GM10266 (cell line): ENCODE measurements at regions not wholly inside any gene's neighbourhood (a gene's known extent, or its start where the extent isn't known, plus 50 kb on each side); places are given as distances from the start of the nearest gene placed in this dataset.

Experiments
- DNase-seq: peaks from one replicate; pipeline ENCODE4 v3.0.0; 2012; ENCODE audit errors: extremely low spot score
- CTCF ChIP-seq: IDR thresholded peaks from 2 replicates; pipeline ENCODE4 v1.5.1; 2012; ENCODE audit warnings: mild to moderate bottlenecking, low read depth; ENCODE audit not compliant: control insufficient read depth, insufficient read depth; ENCODE audit errors: missing control alignments

DNA sequence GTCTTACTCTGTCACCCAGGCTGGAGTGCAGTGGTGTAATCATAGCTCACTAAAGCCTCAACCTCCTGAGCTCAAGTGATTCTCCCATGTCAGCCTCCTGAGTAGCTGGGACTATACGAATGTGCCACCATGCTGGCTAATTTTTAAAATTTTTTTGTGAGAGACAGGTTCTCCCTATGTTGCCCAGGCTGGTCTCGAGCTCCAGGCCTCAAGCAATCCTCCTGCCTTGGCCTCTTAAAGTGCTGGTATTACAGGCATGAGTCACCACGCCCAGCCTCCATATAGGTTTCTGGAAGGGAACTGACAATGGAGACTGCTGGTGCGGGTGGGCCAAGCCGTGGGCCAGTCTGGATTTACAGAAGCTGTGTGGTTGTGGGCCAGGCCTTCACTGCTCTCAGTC lies 189.2 kb downstream of the URI1 start:
- no peak for TF ChIP-seq CTCF

DNA sequence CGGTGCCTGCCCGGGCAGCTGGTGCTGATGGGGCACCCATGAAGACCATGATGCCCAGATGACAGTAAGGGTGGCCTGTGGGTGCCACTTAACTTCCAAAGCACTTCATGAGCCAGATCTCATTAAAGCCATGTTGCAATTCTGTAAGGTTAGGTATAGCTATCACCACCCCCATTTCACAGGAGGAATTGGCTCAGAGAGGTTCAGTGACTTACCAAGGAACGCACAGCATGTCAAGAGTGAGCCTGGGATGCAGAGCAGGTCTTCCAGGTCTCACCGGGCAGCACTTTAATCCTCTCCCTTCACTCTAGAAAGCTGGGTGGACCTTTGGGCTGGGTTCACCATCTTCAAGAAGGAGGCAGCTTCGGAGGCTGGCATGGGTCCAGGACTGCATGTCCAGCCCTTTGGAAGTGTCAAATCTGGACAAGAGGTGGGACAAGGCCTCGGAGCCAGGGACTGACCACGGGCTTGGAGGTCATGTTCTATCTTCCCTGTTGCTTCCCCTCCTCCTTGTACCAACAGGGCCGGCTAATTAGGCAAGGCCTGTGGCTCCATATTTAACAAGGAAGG lies 189.8 kb downstream of the URI1 start:
- TF ChIP-seq CTCF = no peak

More for the DNA sequence above, 189.2 kb downstream of the URI1 start:
- DNase-seq = no peak

DNA sequence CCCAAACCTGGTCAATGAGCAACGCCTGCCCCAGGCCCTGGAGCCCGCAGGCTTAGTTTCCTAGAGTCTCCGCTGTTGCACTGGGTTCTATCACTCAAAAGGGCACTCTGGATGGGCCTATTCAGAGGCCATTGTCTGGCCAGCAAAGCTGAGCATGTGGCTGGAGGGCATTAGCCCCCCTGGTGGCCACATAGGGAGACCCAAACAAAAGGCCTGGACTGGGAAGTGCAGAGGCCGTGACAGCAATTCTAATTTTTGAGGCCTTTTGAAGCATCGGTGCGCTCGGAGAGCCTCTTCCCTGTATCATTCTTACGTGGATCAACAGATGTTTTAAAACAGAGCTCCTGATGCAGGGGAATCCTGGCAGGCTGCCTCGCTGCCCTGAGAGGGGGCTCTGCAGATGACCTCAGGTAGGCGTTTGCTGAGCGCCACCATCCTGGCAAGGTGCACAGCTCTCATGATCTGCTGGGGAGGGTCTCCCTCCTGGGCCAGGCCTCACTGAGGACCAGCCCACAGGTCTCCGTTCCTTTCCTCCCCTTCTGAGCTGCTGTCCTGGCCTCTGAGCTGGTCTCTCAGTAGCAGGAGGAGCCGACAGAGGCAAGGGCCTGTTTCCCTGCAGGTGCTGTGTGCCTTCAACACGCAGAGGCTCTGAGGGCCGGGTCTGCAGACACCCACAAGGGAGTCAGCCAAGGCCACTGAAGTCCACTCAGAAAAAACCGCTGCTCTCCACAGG lies 190.5 kb downstream of the URI1 start:
- no peak for TF ChIP-seq CTCF
- no peak for DNase-seq

More for the DNA sequence above, 189.8 kb downstream of the URI1 start:
- DNase-seq = no peak

DNA sequence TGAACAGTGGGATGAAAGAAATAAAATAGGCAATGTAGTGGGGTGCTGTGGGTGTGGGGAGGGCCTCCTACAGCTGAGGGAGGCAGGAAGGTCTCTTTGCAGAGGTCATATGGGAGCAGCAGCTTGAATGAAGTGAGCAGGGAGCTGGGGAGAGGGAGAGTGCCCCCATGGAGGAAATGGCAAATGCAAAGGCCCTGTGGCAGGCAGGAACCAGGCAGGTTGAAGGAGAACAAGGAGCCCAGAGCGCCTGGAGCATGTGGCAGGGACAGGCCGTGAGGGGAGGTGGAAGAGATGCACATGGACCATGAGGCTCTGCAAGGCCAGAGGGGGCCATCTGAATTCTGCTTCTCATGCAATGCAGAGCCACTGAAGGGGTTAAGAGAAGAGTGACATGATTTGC lies 191.8 kb downstream of the URI1 start:
- no peak for DNase-seq
- no peak for TF ChIP-seq CTCF

- no peak for DNase-seq
- no peak for TF ChIP-seq CTCF
These were observed 193.2 kb downstream of the URI1 start for GRCh38 chr19:30135093-30135757.

DNA sequence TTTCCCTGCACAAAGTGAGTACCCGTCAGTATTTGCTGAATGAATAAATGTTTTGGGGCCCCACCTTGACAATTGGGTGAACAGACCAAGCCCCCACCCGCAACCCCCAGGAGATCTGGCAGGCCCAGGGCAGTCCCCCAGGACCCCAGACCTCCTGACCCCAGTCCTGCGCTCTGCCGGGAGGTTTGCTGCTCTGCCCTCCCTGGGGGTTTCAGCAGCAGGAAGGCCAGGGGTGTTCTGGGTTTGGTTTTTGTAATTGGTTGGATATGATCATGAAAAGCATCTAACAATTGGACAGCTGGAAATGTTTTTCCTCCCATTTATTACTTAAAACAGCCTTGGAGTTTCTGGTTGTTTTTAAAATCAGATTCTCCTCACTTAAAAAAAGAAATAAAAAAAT lies 193.8 kb downstream of the URI1 start:
- no peak for TF ChIP-seq CTCF
- DNase-seq = no peak
